ENCODE measurements at regions not wholly inside any gene's neighbourhood (a gene's known extent, or its start where the extent isn't known, plus 50 kb on each side); places are given as distances from the start of the nearest gene placed in this dataset.

DNA sequence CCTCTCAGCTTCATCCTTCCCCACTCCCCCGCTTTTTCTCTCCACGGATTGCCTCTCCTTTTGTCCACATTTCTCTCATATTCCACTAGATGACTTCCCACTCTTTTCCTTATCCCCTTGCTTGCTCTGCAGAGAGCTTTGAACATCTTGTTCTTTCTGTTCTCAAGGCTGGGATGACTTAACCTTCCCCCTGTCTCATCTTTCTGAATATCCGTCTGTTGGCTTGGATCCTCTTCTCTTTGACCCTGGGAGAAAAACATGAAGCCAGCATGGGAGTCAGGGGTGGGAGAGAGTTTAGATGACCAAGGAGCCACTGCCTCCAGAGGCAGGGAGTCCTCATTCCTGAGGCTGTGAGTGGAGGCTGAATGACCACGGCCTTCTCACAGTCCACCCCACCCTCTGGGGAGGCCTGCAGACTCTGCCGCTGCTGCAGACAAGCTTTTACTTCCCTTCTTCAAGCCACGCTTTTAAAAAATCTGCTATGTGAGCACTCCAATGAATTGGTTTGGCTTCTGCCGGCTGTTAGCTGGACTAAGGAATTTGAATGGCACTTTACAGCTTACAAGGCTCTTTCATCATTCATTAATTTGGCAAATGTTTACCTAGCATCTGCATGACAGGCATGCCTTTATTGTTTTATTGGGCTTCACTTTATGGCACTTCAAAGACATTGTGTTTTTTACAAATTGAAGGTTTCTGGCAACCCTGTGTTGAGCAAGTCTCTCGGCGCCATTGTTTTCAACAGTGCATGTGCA, 111.6 kb upstream of the SLC6A6 start:
- H3K27me3 Mint-ChIP-seq (ENCODE audit: low read depth) = peaks cover 4% of the 10 kb centered on the region; the same call in 1 of the 2 replicates
- CTCF ChIA-PET = interaction anchor here (1.4 to 1.6 kb wide), 2 partner anchors 12 to 87 kb away, joined by 3 to 6 read pairs; no protein-coding TSS in a partner anchor
- TF ChIP-seq ATF1 (CRISPR knock-in tag; IDR thresholded peaks at IDR 0.05) (no peak), TEAD1 (CRISPR knock-in tag; IDR thresholded peaks at IDR 0.05) (no peak), ZBTB21 (CRISPR knock-in tag; IDR thresholded peaks at IDR 0.05; ENCODE audit: borderline replicate concordance) (no peak), TP53 (CRISPR knock-in tag; IDR thresholded peaks at IDR 0.05) (no peak), EMX1 (CRISPR knock-in tag; IDR thresholded peaks at IDR 0.05) (no peak), NR2C2 (CRISPR knock-in tag; IDR thresholded peaks at IDR 0.05) (no peak), NFATC4 (CRISPR knock-in tag; IDR thresholded peaks at IDR 0.05) (no peak), MYBL2 (CRISPR knock-in tag; IDR thresholded peaks at IDR 0.05) (no peak), HMGA2 (CRISPR knock-in tag; IDR thresholded peaks at IDR 0.05) (no peak), NR1H2 (CRISPR knock-in tag; IDR thresholded peaks at IDR 0.05) (no peak), NFE2L1 (CRISPR knock-in tag; IDR thresholded peaks at IDR 0.05) (no peak), ELF4 (CRISPR knock-in tag; IDR thresholded peaks at IDR 0.05; ENCODE audit: low read depth) (no peak), TEAD4 (CRISPR knock-in tag; IDR thresholded peaks at IDR 0.05) (no peak), CBFB (CRISPR knock-in tag; IDR thresholded peaks at IDR 0.05; ENCODE audit: low read depth) (no peak)
- TF ChIP-seq, protein P1, sequence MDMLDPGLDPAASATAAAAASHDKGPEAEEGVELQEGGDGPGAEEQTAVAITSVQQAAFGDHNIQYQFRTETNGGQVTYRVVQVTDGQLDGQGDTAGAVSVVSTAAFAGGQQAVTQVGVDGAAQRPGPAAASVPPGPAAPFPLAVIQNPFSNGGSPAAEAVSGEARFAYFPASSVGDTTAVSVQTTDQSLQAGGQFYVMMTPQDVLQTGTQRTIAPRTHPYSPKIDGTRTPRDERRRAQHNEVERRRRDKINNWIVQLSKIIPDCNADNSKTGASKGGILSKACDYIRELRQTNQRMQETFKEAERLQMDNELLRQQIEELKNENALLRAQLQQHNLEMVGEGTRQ (CRISPR knock-in tag; IDR thresholded peaks at IDR 0.05) = no peak
- TF ChIP-seq, protein P2, sequence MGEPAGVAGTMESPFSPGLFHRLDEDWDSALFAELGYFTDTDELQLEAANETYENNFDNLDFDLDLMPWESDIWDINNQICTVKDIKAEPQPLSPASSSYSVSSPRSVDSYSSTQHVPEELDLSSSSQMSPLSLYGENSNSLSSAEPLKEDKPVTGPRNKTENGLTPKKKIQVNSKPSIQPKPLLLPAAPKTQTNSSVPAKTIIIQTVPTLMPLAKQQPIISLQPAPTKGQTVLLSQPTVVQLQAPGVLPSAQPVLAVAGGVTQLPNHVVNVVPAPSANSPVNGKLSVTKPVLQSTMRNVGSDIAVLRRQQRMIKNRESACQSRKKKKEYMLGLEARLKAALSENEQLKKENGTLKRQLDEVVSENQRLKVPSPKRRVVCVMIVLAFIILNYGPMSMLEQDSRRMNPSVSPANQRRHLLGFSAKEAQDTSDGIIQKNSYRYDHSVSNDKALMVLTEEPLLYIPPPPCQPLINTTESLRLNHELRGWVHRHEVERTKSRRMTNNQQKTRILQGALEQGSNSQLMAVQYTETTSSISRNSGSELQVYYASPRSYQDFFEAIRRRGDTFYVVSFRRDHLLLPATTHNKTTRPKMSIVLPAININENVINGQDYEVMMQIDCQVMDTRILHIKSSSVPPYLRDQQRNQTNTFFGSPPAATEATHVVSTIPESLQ (CRISPR knock-in tag; IDR thresholded peaks at IDR 0.05) = no peak
- TF ChIP-seq, protein P3, sequence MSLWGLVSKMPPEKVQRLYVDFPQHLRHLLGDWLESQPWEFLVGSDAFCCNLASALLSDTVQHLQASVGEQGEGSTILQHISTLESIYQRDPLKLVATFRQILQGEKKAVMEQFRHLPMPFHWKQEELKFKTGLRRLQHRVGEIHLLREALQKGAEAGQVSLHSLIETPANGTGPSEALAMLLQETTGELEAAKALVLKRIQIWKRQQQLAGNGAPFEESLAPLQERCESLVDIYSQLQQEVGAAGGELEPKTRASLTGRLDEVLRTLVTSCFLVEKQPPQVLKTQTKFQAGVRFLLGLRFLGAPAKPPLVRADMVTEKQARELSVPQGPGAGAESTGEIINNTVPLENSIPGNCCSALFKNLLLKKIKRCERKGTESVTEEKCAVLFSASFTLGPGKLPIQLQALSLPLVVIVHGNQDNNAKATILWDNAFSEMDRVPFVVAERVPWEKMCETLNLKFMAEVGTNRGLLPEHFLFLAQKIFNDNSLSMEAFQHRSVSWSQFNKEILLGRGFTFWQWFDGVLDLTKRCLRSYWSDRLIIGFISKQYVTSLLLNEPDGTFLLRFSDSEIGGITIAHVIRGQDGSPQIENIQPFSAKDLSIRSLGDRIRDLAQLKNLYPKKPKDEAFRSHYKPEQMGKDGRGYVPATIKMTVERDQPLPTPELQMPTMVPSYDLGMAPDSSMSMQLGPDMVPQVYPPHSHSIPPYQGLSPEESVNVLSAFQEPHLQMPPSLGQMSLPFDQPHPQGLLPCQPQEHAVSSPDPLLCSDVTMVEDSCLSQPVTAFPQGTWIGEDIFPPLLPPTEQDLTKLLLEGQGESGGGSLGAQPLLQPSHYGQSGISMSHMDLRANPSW (CRISPR knock-in tag; conservative IDR thresholded peaks at IDR 0.05; ENCODE audit: low read depth) = no peak
- TF ChIP-seq, protein P4, sequence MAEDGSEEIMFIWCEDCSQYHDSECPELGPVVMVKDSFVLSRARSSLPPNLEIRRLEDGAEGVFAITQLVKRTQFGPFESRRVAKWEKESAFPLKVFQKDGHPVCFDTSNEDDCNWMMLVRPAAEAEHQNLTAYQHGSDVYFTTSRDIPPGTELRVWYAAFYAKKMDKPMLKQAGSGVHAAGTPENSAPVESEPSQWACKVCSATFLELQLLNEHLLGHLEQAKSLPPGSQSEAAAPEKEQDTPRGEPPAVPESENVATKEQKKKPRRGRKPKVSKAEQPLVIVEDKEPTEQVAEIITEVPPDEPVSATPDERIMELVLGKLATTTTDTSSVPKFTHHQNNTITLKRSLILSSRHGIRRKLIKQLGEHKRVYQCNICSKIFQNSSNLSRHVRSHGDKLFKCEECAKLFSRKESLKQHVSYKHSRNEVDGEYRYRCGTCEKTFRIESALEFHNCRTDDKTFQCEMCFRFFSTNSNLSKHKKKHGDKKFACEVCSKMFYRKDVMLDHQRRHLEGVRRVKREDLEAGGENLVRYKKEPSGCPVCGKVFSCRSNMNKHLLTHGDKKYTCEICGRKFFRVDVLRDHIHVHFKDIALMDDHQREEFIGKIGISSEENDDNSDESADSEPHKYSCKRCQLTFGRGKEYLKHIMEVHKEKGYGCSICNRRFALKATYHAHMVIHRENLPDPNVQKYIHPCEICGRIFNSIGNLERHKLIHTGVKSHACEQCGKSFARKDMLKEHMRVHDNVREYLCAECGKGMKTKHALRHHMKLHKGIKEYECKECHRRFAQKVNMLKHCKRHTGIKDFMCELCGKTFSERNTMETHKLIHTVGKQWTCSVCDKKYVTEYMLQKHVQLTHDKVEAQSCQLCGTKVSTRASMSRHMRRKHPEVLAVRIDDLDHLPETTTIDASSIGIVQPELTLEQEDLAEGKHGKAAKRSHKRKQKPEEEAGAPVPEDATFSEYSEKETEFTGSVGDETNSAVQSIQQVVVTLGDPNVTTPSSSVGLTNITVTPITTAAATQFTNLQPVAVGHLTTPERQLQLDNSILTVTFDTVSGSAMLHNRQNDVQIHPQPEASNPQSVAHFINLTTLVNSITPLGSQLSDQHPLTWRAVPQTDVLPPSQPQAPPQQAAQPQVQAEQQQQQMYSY (CRISPR knock-in tag; IDR thresholded peaks at IDR 0.05) = no peak
- TF ChIP-seq, protein P5, sequence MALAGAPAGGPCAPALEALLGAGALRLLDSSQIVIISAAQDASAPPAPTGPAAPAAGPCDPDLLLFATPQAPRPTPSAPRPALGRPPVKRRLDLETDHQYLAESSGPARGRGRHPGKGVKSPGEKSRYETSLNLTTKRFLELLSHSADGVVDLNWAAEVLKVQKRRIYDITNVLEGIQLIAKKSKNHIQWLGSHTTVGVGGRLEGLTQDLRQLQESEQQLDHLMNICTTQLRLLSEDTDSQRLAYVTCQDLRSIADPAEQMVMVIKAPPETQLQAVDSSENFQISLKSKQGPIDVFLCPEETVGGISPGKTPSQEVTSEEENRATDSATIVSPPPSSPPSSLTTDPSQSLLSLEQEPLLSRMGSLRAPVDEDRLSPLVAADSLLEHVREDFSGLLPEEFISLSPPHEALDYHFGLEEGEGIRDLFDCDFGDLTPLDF (CRISPR knock-in tag; IDR thresholded peaks at IDR 0.05) = no peak
- TF ChIP-seq, protein P6, sequence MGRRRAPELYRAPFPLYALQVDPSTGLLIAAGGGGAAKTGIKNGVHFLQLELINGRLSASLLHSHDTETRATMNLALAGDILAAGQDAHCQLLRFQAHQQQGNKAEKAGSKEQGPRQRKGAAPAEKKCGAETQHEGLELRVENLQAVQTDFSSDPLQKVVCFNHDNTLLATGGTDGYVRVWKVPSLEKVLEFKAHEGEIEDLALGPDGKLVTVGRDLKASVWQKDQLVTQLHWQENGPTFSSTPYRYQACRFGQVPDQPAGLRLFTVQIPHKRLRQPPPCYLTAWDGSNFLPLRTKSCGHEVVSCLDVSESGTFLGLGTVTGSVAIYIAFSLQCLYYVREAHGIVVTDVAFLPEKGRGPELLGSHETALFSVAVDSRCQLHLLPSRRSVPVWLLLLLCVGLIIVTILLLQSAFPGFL (CRISPR knock-in tag; IDR thresholded peaks at IDR 0.05; ENCODE audit: borderline replicate concordance) = no peak
- H3K36me3 Mint-ChIP-seq = peaks cover 6% of the 10 kb centered on the region; the same call in 1 of the 2 replicates
- H3K27ac Mint-ChIP-seq = no peak overlapping the region
- ATAC-seq = no peak; the same call in 1 of the 2 replicates
- peaks cover 48% of the 10 kb centered on the region for H3K4me1 Mint-ChIP-seq
- H3K4me3 Mint-ChIP-seq = no peak overlapping the region
- POLR2A ChIA-PET = interaction anchor here (0.8 kb wide), 1 partner anchor 76 kb away, joined by 4 read pairs; no protein-coding TSS in a partner anchor
- H3K9me3 Mint-ChIP-seq = peaks cover 10% of the 10 kb centered on the region
- no peak for DNase-seq (ENCODE audit: low spot score)

All from WTC11 (cell line).